ENCODE measurements at regions not wholly inside any gene's neighbourhood (a gene's known extent, or its start where the extent isn't known, plus 50 kb on each side); places are given as distances from the start of the nearest gene placed in this dataset.

DNA sequence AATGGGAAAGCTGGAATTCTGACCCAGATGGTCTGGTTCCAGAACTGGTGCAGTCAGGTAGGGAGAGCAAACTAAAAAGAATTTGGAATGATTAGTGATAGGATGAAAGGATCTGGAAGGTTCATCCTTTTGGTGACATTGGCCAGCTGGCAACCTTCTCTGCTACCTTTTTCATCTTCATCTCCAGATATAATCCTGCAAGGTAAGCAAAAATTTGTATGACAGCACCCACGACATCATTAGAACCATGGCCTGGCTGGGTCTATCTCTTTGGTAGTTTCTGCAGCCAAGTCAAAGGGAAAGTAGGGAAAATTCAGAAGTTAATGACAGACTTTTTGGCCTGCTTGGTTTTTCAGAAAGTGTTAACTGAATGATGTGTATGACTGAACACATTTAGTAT, 188.9 kb upstream of the MALRD1 start:
- Histone ChIP-seq H3K9ac (ENCODE audit: low read length) (no peak overlapping the region), H3K4me2 (ENCODE audit: low read length) (no peak overlapping the region), H2AFZ (ENCODE audit: low read length) (no peak overlapping the region), H3K79me2 (ENCODE audit: low read length) (no peaks in the 10 kb centered on the region), H3K36me3 (ENCODE audit: low read depth, low read length) (no peaks in the 10 kb centered on the region), H4K20me1 (ENCODE audit: low read length) (no peaks in the 10 kb centered on the region), H3F3A (ENCODE audit: low read length, unreplicated experiment) (no peaks in the 10 kb centered on the region), H3K4me3 (ENCODE audit: low read length) (no peak overlapping the region), H3K9me2 (replicated peaks; ENCODE audit: low read length) (no peaks in the 10 kb centered on the region), H3K9me3 (ENCODE audit: low read length) (no peaks in the 10 kb centered on the region), H3K27me3 (ENCODE audit: low read length) (no peaks in the 10 kb centered on the region), H3K27ac (ENCODE audit: low read length) (no peak overlapping the region), H3K4me1 (ENCODE audit: insufficient read depth, low read length) (no peaks in the 10 kb centered on the region)
- DNase-seq, result no peak
- TF ChIP-seq EZH2phosphoT487 (IDR thresholded peaks at IDR 0.05; ENCODE audit: borderline replicate concordance, low read length) (no peak), CTCF (conservative IDR thresholded peaks at IDR 0.05; ENCODE audit: low read depth, low read length) (no peak), EZH2 (IDR thresholded peaks at IDR 0.05; ENCODE audit: low read length, unreplicated experiment) (no peak)
- CTCF ChIA-PET, result no interaction called here
- intact Hi-C loops (cut with micrococcal nuclease), result no loop called here
- no peak for ATAC-seq
- no TSS peak for BruUV-seq (replicated peaks)
- POLR2A ChIA-PET (ENCODE audit: unreplicated experiment), result no interaction called here

GRCh38 chr10:18860186-18860585, 188.4 kb upstream of the MALRD1 start:
- no peak for DNase-seq
- Histone ChIP-seq H3K9ac (ENCODE audit: low read length) (no peak overlapping the region), H3K9me2 (replicated peaks; ENCODE audit: low read length) (no peaks in the 10 kb centered on the region), H3F3A (ENCODE audit: low read length, unreplicated experiment) (no peaks in the 10 kb centered on the region), H3K4me1 (ENCODE audit: insufficient read depth, low read length) (no peaks in the 10 kb centered on the region), H3K9me3 (ENCODE audit: low read length) (no peaks in the 10 kb centered on the region), H3K4me3 (ENCODE audit: low read length) (no peak overlapping the region), H3K4me2 (ENCODE audit: low read length) (no peak overlapping the region), H3K27me3 (ENCODE audit: low read length) (no peaks in the 10 kb centered on the region), H3K36me3 (ENCODE audit: low read depth, low read length) (no peaks in the 10 kb centered on the region), H4K20me1 (ENCODE audit: low read length) (no peaks in the 10 kb centered on the region), H2AFZ (ENCODE audit: low read length) (no peak overlapping the region), H3K79me2 (ENCODE audit: low read length) (no peaks in the 10 kb centered on the region), H3K27ac (ENCODE audit: low read length) (no peak overlapping the region)
- BruUV-seq (replicated peaks), result no TSS peak
- intact Hi-C loops (cut with micrococcal nuclease), result no loop called here
- ChIA-PET POLR2A (ENCODE audit: unreplicated experiment) (no interaction called here), CTCF (no interaction called here)
- no peak for ATAC-seq
- TF ChIP-seq EZH2 (IDR thresholded peaks at IDR 0.05; ENCODE audit: low read length, unreplicated experiment) (no peak), EZH2phosphoT487 (IDR thresholded peaks at IDR 0.05; ENCODE audit: borderline replicate concordance, low read length) (no peak)

DNA sequence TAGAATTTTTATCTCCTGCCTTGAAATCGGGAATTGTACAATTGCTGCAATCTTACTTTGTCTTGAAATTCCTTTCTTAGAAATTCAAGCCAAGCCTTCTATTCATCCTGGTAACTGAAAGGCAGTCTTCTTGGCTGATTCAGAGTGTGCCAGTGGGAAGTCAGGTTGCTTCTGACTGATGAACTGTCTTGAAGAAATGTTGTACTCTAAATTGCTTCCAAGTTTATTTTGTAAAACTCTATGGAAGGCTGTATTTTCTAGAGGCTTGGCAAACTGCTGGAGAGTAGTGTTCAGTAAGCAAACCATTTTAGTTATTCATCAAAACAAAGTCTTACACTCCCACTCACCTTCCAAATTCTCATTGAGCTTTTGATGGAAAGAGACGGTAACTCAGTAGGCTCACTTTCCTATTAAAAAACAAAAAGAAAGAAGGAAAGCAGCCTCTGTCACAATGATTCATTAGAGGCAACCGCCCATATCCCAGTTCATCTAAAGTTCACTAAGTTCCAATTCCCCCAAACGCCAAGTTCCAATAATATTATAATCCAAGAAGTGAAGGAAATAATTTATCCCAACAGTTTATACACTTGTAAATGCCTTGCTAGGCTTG, 187.9 kb upstream of the MALRD1 start:
- H3K9me2 ChIP-seq (replicated peaks; ENCODE audit: low read length), result no peaks in the 10 kb centered on the region
- TF ChIP-seq CTCF (conservative IDR thresholded peaks at IDR 0.05; ENCODE audit: low read depth, low read length) (no peak), EZH2 (IDR thresholded peaks at IDR 0.05; ENCODE audit: low read length, unreplicated experiment) (no peak), EZH2phosphoT487 (IDR thresholded peaks at IDR 0.05; ENCODE audit: borderline replicate concordance, low read length) (no peak)
- ATAC-seq (no peak), DNase-seq (no peak)
- BruUV-seq (replicated peaks), result no TSS peak
- POLR2A ChIA-PET (ENCODE audit: unreplicated experiment), result no interaction called here
- H2AFZ ChIP-seq (ENCODE audit: low read length), result no peak overlapping the region
- CTCF ChIA-PET, result no interaction called here
- no peak overlapping the region for H3K4me3 ChIP-seq (ENCODE audit: low read length)
- no peak overlapping the region for H3K27ac ChIP-seq (ENCODE audit: low read length)
- no peaks in the 10 kb centered on the region for H3K79me2 ChIP-seq (ENCODE audit: low read length)
- no peaks in the 10 kb centered on the region for H3K4me1 ChIP-seq (ENCODE audit: insufficient read depth, low read length)
- H3K9ac ChIP-seq (ENCODE audit: low read length), result no peak overlapping the region
- no peaks in the 10 kb centered on the region for H3F3A ChIP-seq (ENCODE audit: low read length, unreplicated experiment)
- no peaks in the 10 kb centered on the region for H4K20me1 ChIP-seq (ENCODE audit: low read length)
- no peak overlapping the region for H3K4me2 ChIP-seq (ENCODE audit: low read length)
- no peaks in the 10 kb centered on the region for H3K27me3 ChIP-seq (ENCODE audit: low read length)
- no peaks in the 10 kb centered on the region for H3K9me3 ChIP-seq (ENCODE audit: low read length)
- intact Hi-C loops (cut with micrococcal nuclease), result no loop called here
- no peaks in the 10 kb centered on the region for H3K36me3 ChIP-seq (ENCODE audit: low read depth, low read length)
